H54 (cell line): ENCODE measurements at regions not wholly inside any gene's neighbourhood (a gene's known extent, or its start where the extent isn't known, plus 50 kb on each side); places are given as distances from the start of the nearest gene placed in this dataset.

Experiments used
- DNase-seq: peaks from one replicate; pipeline ENCODE4 v3.0.0; 2011; ENCODE audit warnings: low spot score, mixed read lengths; ENCODE audit not compliant: insufficient read length
- FAIRE-seq: peaks from 3 replicates; lab custom pipeline; 2011; peaks lifted over from hg19 to GRCh38; lab: Jason Lieb, UNC
- POLR2A ChIP-seq: IDR thresholded peaks from 2 replicates; pipeline ENCODE4 v1.6.1; 2011; ENCODE audit warnings: low read depth, mild to moderate bottlenecking, low read length

GRCh38 chrX:10021461-10022272, 54.5 kb downstream of the CLDN34 start:
- FAIRE-seq (no peak), DNase-seq (no peak)
- TF ChIP-seq POLR2A = no peak

DNA sequence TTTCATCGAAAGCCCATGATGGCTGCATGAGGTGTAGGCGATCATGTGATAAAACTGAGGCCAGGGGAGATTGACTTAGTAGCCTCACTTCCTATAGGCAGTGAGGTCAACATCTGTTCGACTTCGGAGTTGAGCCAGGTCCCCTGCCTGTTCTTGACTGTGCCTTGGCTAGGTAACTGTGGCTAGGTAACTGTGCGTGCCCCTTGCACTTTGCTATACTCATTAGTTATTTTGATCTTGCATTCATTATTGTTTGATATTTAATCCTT, 55.0 kb downstream of the CLDN34 start:
- no peak for TF ChIP-seq POLR2A
- DNase-seq (no peak), FAIRE-seq (no peak)

- no peak for FAIRE-seq
- no peak for DNase-seq
- no peak for TF ChIP-seq POLR2A
Observed at GRCh38 chrX:10022580-10023245, 55.6 kb downstream of the CLDN34 start.

GRCh38 chrX:10023821-10024220, 56.7 kb downstream of the CLDN34 start:
- TF ChIP-seq POLR2A = no peak
- FAIRE-seq (no peak), DNase-seq (no peak)

DNA sequence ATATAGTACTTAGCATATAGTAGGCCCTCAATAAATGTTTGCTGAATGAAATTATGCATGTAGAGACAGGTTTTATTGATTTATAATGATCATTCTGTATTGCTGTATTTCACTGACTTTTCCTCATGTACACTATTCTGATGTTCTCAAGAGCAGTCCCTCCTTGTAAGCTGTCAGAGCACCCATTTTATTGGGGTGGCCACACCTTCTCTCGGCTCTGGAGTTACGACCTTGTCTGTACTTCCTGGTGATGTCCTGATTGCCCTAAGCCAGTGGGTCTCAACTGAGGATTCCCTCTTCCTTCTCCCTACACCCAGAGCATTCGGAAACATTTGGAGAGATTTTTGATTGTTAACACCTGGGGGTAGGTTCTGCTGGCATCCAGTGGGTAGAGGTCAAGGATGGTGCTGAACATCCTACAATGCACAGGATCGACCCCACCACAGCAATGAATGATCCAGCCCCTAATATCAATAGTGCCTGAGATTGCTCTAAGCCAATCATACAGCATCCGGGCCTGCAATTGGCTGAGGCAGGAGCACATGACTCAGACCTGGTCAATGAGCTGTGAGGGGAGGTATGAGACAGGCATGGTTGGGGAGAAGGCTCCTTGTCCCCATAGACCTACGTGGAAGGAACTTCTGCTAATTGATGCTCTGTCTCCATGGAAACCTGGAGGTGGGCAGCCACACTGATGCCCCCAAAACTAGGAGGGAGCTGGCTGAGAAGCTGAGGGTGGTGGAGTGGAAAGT, 58.8 kb downstream of the CLDN34 start:
- DNase-seq = no peak
- TF ChIP-seq POLR2A = no peak
- FAIRE-seq = no peak

GRCh38 chrX:10028283-10029104, 61.3 kb downstream of the CLDN34 start:
- no peak for FAIRE-seq
- no peak for DNase-seq
- no peak for TF ChIP-seq POLR2A

- TF ChIP-seq POLR2A = no peak
- FAIRE-seq (no peak), DNase-seq (no peak)
Observed at GRCh38 chrX:10030570-10030969, 63.4 kb downstream of the CLDN34 start.

- FAIRE-seq = no peak
Observed at GRCh38 chrX:10031746-10032145, 64.6 kb downstream of the CLDN34 start.

DNA sequence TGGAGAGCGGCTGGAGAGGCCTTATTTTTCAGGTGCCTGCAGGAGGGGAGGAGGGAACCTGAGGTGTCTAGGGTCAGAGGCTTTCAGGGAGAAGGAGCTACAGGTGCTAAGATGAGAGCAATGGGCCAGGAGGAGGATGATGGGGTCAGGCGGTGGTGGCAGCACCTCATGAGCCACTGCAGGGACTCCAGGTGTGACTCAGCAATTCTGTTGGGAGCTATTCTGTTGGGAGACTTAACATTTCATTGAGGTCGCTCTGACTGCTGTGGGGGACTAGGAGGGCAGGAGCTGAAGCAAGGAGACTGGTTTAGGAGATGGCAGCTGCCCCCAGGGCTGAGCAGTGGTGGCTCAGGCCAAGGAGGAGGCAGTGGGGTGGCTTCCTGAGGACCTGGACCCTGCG, 65.0 kb downstream of the CLDN34 start:
- FAIRE-seq (no peak), DNase-seq (no peak)
- no peak for TF ChIP-seq POLR2A

More at GRCh38 chrX:10031746-10032145, 64.6 kb downstream of the CLDN34 start:
- no peak for TF ChIP-seq POLR2A
- no peak for DNase-seq

GRCh38 chrX:10033375-10034007, 66.3 kb downstream of the CLDN34 start:
- TF ChIP-seq POLR2A = no peak
- DNase-seq = no peak
- FAIRE-seq = no peak

DNA sequence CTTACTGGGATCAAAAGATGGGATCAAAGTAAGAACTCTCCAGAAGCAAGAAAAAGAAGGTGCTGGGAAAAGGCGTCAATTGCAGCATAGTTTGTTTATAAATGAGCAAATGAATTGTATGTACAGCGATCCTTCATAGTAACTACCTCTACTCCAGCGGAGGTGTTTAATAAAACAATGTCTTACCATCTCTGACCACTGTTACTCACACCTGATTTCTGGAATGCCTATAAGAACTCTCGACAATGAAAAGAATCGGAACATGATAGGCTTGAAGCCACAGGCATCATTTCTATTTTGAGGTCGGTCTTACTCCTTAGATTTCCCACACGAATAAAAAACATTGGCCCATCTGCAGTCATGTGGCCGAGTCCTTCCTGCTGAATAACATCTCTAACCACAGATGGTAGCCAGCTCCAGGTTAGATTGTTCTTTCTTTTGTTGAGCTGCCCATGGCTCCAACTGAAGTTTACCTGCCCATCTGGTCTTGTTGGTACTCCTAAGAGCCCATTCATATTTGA, 67.6 kb downstream of the CLDN34 start:
- no peak for FAIRE-seq
- TF ChIP-seq POLR2A = no peak

GRCh38 chrX:10038585-10038984, 71.4 kb downstream of the CLDN34 start:
- no peak for DNase-seq
- TF ChIP-seq POLR2A = no peak
- no peak for FAIRE-seq

More for the DNA sequence above, 67.6 kb downstream of the CLDN34 start:
- no peak for DNase-seq

- no peak for TF ChIP-seq POLR2A
- no peak for DNase-seq
- FAIRE-seq = no peak
Observed at GRCh38 chrX:10039821-10040793, 72.9 kb downstream of the CLDN34 start.
